IMR-90 (cell line): ENCODE measurements at regions not wholly inside any gene's neighbourhood (a gene's known extent, or its start where the extent isn't known, plus 50 kb on each side); places are given as distances from the start of the nearest gene placed in this dataset.

Experiments
- ATAC-seq: fragments of 200-7000 bp; cut with Tn5 transposase; 2 replicates; pipeline ENCODE4 v1.9.1; 2020; ENCODE audit warnings: low read depth, mild to moderate bottlenecking, moderate library complexity
- BruUV-seq: library from RNA; stranded (reverse); fragments of 400-500 nt; replicated peaks from 2 replicates; lab custom pipeline; 2021; lab: Mats Ljungman, UMichigan
- CTCF ChIA-PET: fragments of 300-600 bp; formaldehyde crosslinking; extraction: SDS; loops from one replicate; lab custom pipeline; 2021; ENCODE audit warnings: antibody characterized with exemption; lab: Yijun Ruan, JAX
- POLR2A ChIA-PET: fragments of 300-600 bp; sonication (Branson Sonifier 250); formaldehyde crosslinking; loops from one replicate; lab custom pipeline; 2022; ENCODE audit warnings: antibody characterized with exemption; ENCODE audit not compliant: unreplicated experiment; lab: Charles Lee
- DNase-seq: peaks from one replicate; pipeline ENCODE4 v3.0.0; 2013
- H2AFZ ChIP-seq: replicated peaks from 2 replicates; pipeline ENCODE3; 2013; ENCODE audit warnings: low read length, mild to moderate bottlenecking; ENCODE audit not compliant: poor library complexity
- H2AK5ac ChIP-seq: 2 replicates; pipeline ENCODE4 v1.6.1; 2013; ENCODE audit warnings: low read depth, low read length, inconsistent platforms
- H2AK9ac ChIP-seq: replicated peaks from 2 replicates; pipeline ENCODE3; 2013; ENCODE audit warnings: mild to moderate bottlenecking, low read depth, low read length, moderate library complexity; ENCODE audit not compliant: poor library complexity
- H2BK120ac ChIP-seq: 2 replicates; pipeline ENCODE4 v1.6.1; 2013; ENCODE audit warnings: low read depth, low read length, inconsistent platforms
- H2BK15ac ChIP-seq: 3 replicates; pipeline ENCODE4 v1.6.1; 2013; ENCODE audit warnings: low read depth, low read length, inconsistent platforms
- H2BK20ac ChIP-seq: 2 replicates; pipeline ENCODE4 v1.6.1; 2013; ENCODE audit warnings: low read depth, mild to moderate bottlenecking, inconsistent platforms, low read length, moderate library complexity
- H2BK5ac ChIP-seq: 2 replicates; pipeline ENCODE4 v1.6.1; 2013; ENCODE audit warnings: mild to moderate bottlenecking, low read depth, low read length, inconsistent platforms; ENCODE audit not compliant: poor library complexity, severe bottlenecking
- H3K14ac ChIP-seq: replicated peaks from 2 replicates; pipeline ENCODE4 v1.6.1; 2013; ENCODE audit warnings: low read depth, low read length, inconsistent platforms
- H3K18ac ChIP-seq: 2 replicates; pipeline ENCODE4 v1.6.1; 2013; ENCODE audit warnings: low read depth, low read length, control low read depth
- H3K23ac ChIP-seq: 2 replicates; pipeline ENCODE4 v1.6.1; 2013; ENCODE audit warnings: low read depth, low read length, inconsistent platforms
- H3K27ac ChIP-seq: 2 replicates; pipeline ENCODE4 v1.5.1; 2013; ENCODE audit warnings: mild to moderate bottlenecking, control low read depth, low read length; ENCODE audit not compliant: insufficient read depth
- H3K27me3 ChIP-seq: 2 replicates; pipeline ENCODE4 v1.6.1; 2013; ENCODE audit warnings: low read length; ENCODE audit not compliant: control insufficient read depth, insufficient read depth
- H3K36me3 ChIP-seq: 2 replicates; pipeline ENCODE4 v1.6.1; 2013; ENCODE audit warnings: low read length, mixed read lengths; ENCODE audit not compliant: control insufficient read depth, insufficient read depth
- H3K4ac ChIP-seq: 2 replicates; pipeline ENCODE4 v1.6.1; 2013; ENCODE audit warnings: low read depth, low read length, inconsistent platforms
- H3K4me1 ChIP-seq: 2 replicates; pipeline ENCODE4 v1.6.1; 2013; ENCODE audit warnings: low read length, mixed read lengths; ENCODE audit not compliant: control insufficient read depth, insufficient read depth
- H3K4me2 ChIP-seq: 2 replicates; pipeline ENCODE4 v1.6.1; 2013; ENCODE audit warnings: low read depth, mild to moderate bottlenecking, control low read depth, low read length, moderate library complexity
- H3K4me3 ChIP-seq: 2 replicates; pipeline ENCODE4 v1.5.1; 2013; ENCODE audit warnings: low read depth, mild to moderate bottlenecking, control low read depth, low read length, moderate library complexity; ENCODE audit not compliant: insufficient read depth
- H3K56ac ChIP-seq: 2 replicates; pipeline ENCODE4 v1.6.1; 2013; ENCODE audit warnings: low read length, inconsistent platforms; ENCODE audit not compliant: insufficient read depth; ENCODE audit errors: extremely low read depth
- H3K79me1 ChIP-seq, 2 experiments: 2 replicates each; pipeline ENCODE4 v1.6.1; 2013; ENCODE audit warnings: low read length in 2 of 2, inconsistent platforms in 1 of 2, low read depth in 1 of 2
- H3K9ac ChIP-seq: 2 replicates; pipeline ENCODE4 v1.6.1; 2013; ENCODE audit warnings: low read depth, low read length, control low read depth
- H3K9me1 ChIP-seq: 2 replicates; pipeline ENCODE4 v1.6.1; 2013; ENCODE audit warnings: low read length, inconsistent platforms; ENCODE audit not compliant: insufficient read depth
- H3K9me3 ChIP-seq: 2 replicates; pipeline ENCODE4 v1.6.1; 2013; ENCODE audit warnings: low read length; ENCODE audit not compliant: control insufficient read depth, insufficient read depth
- H4K20me1 ChIP-seq: 2 replicates; pipeline ENCODE4 v1.6.1; 2013; ENCODE audit warnings: low read length, inconsistent platforms; ENCODE audit not compliant: insufficient read depth
- H4K5ac ChIP-seq: 2 replicates; pipeline ENCODE4 v1.6.1; 2013; ENCODE audit warnings: mild to moderate bottlenecking, low read depth, low read length, control low read depth
- H4K8ac ChIP-seq, 2 experiments: 2 replicates each; pipeline ENCODE4 v1.6.1; 2013; ENCODE audit warnings: low read depth in 2 of 2, low read length in 2 of 2, control low read depth in 1 of 2, inconsistent platforms in 1 of 2
- H4K91ac ChIP-seq: 2 replicates; pipeline ENCODE4 v1.6.1; 2013; ENCODE audit warnings: low read depth, low read length, inconsistent platforms; ENCODE audit not compliant: insufficient read depth
- BHLHE40 ChIP-seq: fragments of 150-350 bp; IDR thresholded peaks from 2 replicates; pipeline ENCODE4 v1.6.1; 2016; ENCODE audit warnings: mild to moderate bottlenecking, low read depth, low read length
- CEBPB ChIP-seq: IDR thresholded peaks from 2 replicates; pipeline ENCODE4 v1.6.1; 2012; ENCODE audit warnings: low read depth, low read length, improper control_type of control experiment
- CHD1 ChIP-seq: IDR thresholded peaks from 2 replicates; pipeline ENCODE4 v1.6.1; 2012; ENCODE audit warnings: low read depth, low read length, improper control_type of control experiment
- FOS ChIP-seq: fragments of 150-350 bp; IDR thresholded peaks from 2 replicates; pipeline ENCODE4 v1.6.1; 2016; ENCODE audit warnings: low read depth, low read length
- MAFK ChIP-seq: IDR thresholded peaks from 2 replicates; pipeline ENCODE4 v1.6.1; 2012; ENCODE audit warnings: low read depth, low read length, improper control_type of control experiment
- MAZ ChIP-seq: IDR thresholded peaks from 2 replicates; pipeline ENCODE4 v1.6.1; 2012; ENCODE audit warnings: low read depth, mild to moderate bottlenecking, low read length, improper control_type of control experiment, moderate library complexity, borderline replicate concordance
- MXI1 ChIP-seq: IDR thresholded peaks from 2 replicates; pipeline ENCODE4 v1.6.1; 2012; ENCODE audit warnings: low read depth, mild to moderate bottlenecking, low read length, moderate library complexity, borderline replicate concordance
- NFE2L2 ChIP-seq: fragments of 150-350 bp; IDR thresholded peaks from 2 replicates; pipeline ENCODE4 v1.6.1; 2016; ENCODE audit warnings: low read depth, mild to moderate bottlenecking, low read length
- POLR2A ChIP-seq: IDR thresholded peaks from 2 replicates; pipeline ENCODE4 v1.6.1; 2012; ENCODE audit warnings: mild to moderate bottlenecking, low read depth, low read length
- RAD21 ChIP-seq: IDR thresholded peaks from 2 replicates; pipeline ENCODE4 v1.6.1; 2012; ENCODE audit warnings: low read length, improper control_type of control experiment
- RCOR1 ChIP-seq: IDR thresholded peaks from 2 replicates; pipeline ENCODE4 v1.6.1; 2012; ENCODE audit warnings: mild to moderate bottlenecking, low read length, improper control_type of control experiment; ENCODE audit not compliant: insufficient replicate concordance
- RFX5 ChIP-seq: IDR thresholded peaks from 2 replicates; pipeline ENCODE4 v1.8.0; 2012; ENCODE audit warnings: low read depth, mild to moderate bottlenecking, low read length, moderate library complexity
- SMC3 ChIP-seq: fragments of 150-350 bp; IDR thresholded peaks from 2 replicates; pipeline ENCODE4 v1.6.1; 2016; ENCODE audit warnings: low read depth, mild to moderate bottlenecking, antibody characterized with exemption, low read length, moderate library complexity
- WGBS, 2 experiments: methylation state at CpG; one replicate each; pipeline versions ENCODE4 v1.1.5 to v1.1.7; 2013; ENCODE audit warnings: missing lambda C conversion rate in 2 of 2; ENCODE audit not compliant: insufficient read length in 1 of 2; ENCODE audit errors: extremely low coverage in 2 of 2; 5-methylcytosine and 5-hydroxymethylcytosine counted together
- dilution Hi-C: fragments of 300-500 bp; cut with HindIII; formaldehyde crosslinking; loops from one replicate; pipeline ENCODE4 v1.14.3; 2018; ENCODE audit warnings: low sequenced_read_pairs; ENCODE audit not compliant: unreplicated experiment
- in situ Hi-C: fragments of 300-500 bp; cut with MboI; formaldehyde crosslinking; loops from 3 replicates; pipeline ENCODE4 v1.14.3; 2019; ENCODE audit warnings: low sequenced_read_pairs, inconsistent platforms, mixed read lengths
- intact Hi-C: fragments of 100-400 bp; cut with micrococcal nuclease; formaldehyde crosslinking; loops from 2 replicates; pipeline ENCODE4 v1.10.0; 2022
- TF ChIP-seq, protein P1 (sequence below): fragments of 150-350 bp; IDR thresholded peaks from 2 replicates; pipeline ENCODE4 v1.6.1; 2017; ENCODE audit warnings: mild to moderate bottlenecking, antibody characterized with exemption, low read length, low read depth
- TF ChIP-seq, protein P2 (sequence below): fragments of 150-350 bp; IDR thresholded peaks from 2 replicates; pipeline ENCODE4 v1.6.1; 2016; ENCODE audit warnings: low read depth, mild to moderate bottlenecking, low read length, moderate library complexity, borderline replicate concordance
- TF ChIP-seq, protein P3 (sequence below): conservative IDR thresholded peaks from 2 replicates; pipeline ENCODE4 v1.5.1; 2012; ENCODE audit warnings: mild to moderate bottlenecking, low read depth, low read length, improper control_type of control experiment

DNA sequence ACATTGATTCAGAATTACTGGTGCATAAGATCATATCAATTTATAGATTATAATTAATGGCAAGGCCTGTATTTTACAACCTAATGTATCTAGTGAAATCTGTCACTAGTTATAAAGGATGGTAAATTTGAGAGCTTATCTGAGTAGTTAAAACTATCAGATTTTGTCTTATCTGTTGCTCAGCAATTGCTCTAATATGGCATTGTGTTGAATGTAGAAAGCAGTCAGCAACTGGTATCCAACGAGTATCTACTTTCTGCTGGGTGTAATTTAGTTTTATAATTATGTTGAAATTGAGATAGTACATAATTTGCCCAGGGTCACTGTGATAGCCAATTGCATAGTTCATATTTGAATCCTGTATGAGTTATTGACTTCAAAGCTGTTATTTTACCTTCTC lies 1005.7 kb downstream of the CDH11 start:
- Histone ChIP-seq H4K8ac (no peak overlapping the region), H3K4ac (no peak overlapping the region), H3K4me3 (no peak overlapping the region), H2BK20ac (no peak overlapping the region), H3K36me3 (no peaks in the 10 kb centered on the region), H3K79me1 (no peaks in the 10 kb centered on the region), H3K9me1 (no peaks in the 10 kb centered on the region), H3K18ac (no peak overlapping the region), H3K23ac (no peak overlapping the region), H3K56ac (no peak overlapping the region), H3K4me1 (no peaks in the 10 kb centered on the region), H3K9ac (no peak overlapping the region), H4K91ac (no peak overlapping the region), H2BK120ac (no peak overlapping the region), H3K9me3 (no peaks in the 10 kb centered on the region; the same call in 1 of the 2 replicates), H2AK5ac (no peak overlapping the region), H2AK9ac (no peak overlapping the region), H4K20me1 (no peaks in the 10 kb centered on the region), H3K27ac (no peak overlapping the region), H2BK15ac (no peak overlapping the region), H4K5ac (no peak overlapping the region), H3K4me2 (no peak overlapping the region), H3K27me3 (no peaks in the 10 kb centered on the region), H3K14ac (no peak overlapping the region), H2AFZ (no peak overlapping the region), H2BK5ac (no peak overlapping the region)
- BruUV-seq = no TSS peak
- no peak for TF ChIP-seq BHLHE40
- no peak for TF ChIP-seq RAD21
- TF ChIP-seq MXI1 = no peak
- no peak for TF ChIP-seq NFE2L2
- no peak for TF ChIP-seq CEBPB
- TF ChIP-seq, protein P1, sequence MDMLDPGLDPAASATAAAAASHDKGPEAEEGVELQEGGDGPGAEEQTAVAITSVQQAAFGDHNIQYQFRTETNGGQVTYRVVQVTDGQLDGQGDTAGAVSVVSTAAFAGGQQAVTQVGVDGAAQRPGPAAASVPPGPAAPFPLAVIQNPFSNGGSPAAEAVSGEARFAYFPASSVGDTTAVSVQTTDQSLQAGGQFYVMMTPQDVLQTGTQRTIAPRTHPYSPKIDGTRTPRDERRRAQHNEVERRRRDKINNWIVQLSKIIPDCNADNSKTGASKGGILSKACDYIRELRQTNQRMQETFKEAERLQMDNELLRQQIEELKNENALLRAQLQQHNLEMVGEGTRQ = no peak
- TF ChIP-seq, protein P2, sequence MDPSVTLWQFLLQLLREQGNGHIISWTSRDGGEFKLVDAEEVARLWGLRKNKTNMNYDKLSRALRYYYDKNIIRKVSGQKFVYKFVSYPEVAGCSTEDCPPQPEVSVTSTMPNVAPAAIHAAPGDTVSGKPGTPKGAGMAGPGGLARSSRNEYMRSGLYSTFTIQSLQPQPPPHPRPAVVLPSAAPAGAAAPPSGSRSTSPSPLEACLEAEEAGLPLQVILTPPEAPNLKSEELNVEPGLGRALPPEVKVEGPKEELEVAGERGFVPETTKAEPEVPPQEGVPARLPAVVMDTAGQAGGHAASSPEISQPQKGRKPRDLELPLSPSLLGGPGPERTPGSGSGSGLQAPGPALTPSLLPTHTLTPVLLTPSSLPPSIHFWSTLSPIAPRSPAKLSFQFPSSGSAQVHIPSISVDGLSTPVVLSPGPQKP = no peak
- TF ChIP-seq RFX5 = no peak
- no peak for TF ChIP-seq SMC3
- TF ChIP-seq MAZ = no peak
- no peak for TF ChIP-seq RCOR1
- TF ChIP-seq, protein P3, sequence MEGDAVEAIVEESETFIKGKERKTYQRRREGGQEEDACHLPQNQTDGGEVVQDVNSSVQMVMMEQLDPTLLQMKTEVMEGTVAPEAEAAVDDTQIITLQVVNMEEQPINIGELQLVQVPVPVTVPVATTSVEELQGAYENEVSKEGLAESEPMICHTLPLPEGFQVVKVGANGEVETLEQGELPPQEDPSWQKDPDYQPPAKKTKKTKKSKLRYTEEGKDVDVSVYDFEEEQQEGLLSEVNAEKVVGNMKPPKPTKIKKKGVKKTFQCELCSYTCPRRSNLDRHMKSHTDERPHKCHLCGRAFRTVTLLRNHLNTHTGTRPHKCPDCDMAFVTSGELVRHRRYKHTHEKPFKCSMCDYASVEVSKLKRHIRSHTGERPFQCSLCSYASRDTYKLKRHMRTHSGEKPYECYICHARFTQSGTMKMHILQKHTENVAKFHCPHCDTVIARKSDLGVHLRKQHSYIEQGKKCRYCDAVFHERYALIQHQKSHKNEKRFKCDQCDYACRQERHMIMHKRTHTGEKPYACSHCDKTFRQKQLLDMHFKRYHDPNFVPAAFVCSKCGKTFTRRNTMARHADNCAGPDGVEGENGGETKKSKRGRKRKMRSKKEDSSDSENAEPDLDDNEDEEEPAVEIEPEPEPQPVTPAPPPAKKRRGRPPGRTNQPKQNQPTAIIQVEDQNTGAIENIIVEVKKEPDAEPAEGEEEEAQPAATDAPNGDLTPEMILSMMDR = no peak
- no peak for TF ChIP-seq POLR2A
- no peak for TF ChIP-seq CHD1
- TF ChIP-seq FOS = no peak
- no peak for TF ChIP-seq MAFK
- ATAC-seq (no peak), DNase-seq (no peak)
- WGBS, 2 experiments = no CpG with 5 or more reads among the region's 1 CpG
- in situ Hi-C loops = no loop called here
- ChIA-PET CTCF (no interaction called here), POLR2A (no interaction called here)
- intact Hi-C loops = no loop called here
- dilution Hi-C loops = no loop called here
